K562 (cell line): ENCODE measurements at regions not wholly inside any gene's neighbourhood (a gene's known extent, or its start where the extent isn't known, plus 50 kb on each side); places are given as distances from the start of the nearest gene placed in this dataset.
A peak's percentile ranks its signal among the peaks of the same experiment; 100 is the strongest.

ENCODE experiments used
- ATAC-seq: fragments of 200-7000 bp; cut with Tn5 transposase; 3 replicates; pipeline ENCODE4 v1.9.1; 2020; ENCODE audit warnings: moderate library complexity
- BruUV-seq: library from RNA; stranded (reverse); fragments of 400-500 nt; replicated peaks from 2 replicates; lab custom pipeline; 2021; lab: Mats Ljungman, UMichigan
- CTCF ChIA-PET: fragments of 300-600 bp; formaldehyde crosslinking; extraction: SDS; loops from one replicate; lab custom pipeline; 2021; ENCODE audit warnings: low intra/inter-chr PET ratio; lab: Yijun Ruan, JAX
- POLR2A ChIA-PET: fragments of 300-600, 350-650 bp; sonication (Branson Sonifier 250); formaldehyde crosslinking; extraction: SDS; loops from one replicate; lab custom pipeline; 2021; ENCODE audit warnings: antibody characterized with exemption, inconsistent platforms; lab: Yijun Ruan, JAX
- DNase-seq, 4 experiments: peaks; one replicate each; pipeline versions ENCODE4 v3.0.0 to v3.0.0-alpha.2; 2011 to 2018; ENCODE audit warnings: low spot score in 3 of 4, mixed read lengths in 3 of 4; ENCODE audit errors: extremely low read depth in 1 of 4
- FAIRE-seq: peaks from 2 replicates; lab custom pipeline; 2011; peaks lifted over from hg19 to GRCh38; lab: Jason Lieb, UNC
- H2AFZ ChIP-seq: 2 replicates; pipeline ENCODE4 v1.6.0; 2011; ENCODE audit warnings: low read depth, low read length, control low read depth, inconsistent platforms
- H3K27ac ChIP-seq: fragments of 200-600 bp; 3 replicates; pipeline ENCODE4 v1.8.0; 2011; ENCODE audit warnings: low read depth, mild to moderate bottlenecking, control low read depth, inconsistent platforms, low read length, moderate library complexity, mixed read lengths; ENCODE audit errors: extremely low read depth
- H3K27me3 ChIP-seq, 2 experiments: fragments of 300-600 bp in 1 of 2; 2 replicates in 1 of 2; 3 replicates in 1 of 2; pipeline versions ENCODE4 v1.6.0 to v1.8.0; 2011; ENCODE audit warnings: inconsistent platforms in 2 of 2, low read length in 2 of 2, mild to moderate bottlenecking in 1 of 2, mixed read lengths in 1 of 2, moderate library complexity in 1 of 2; ENCODE audit not compliant: control insufficient read depth in 2 of 2, insufficient read depth in 2 of 2
- H3K36me3 ChIP-seq: fragments of 300-600 bp; 3 replicates; pipeline ENCODE4 v1.8.0; 2011; ENCODE audit warnings: mild to moderate bottlenecking, low read length, inconsistent platforms; ENCODE audit not compliant: control insufficient read depth, insufficient read depth
- H3K4me1 ChIP-seq, 2 experiments: fragments of 200-600 bp in 1 of 2; replicated peaks in 1 of 2; 2 replicates in 1 of 2; 3 replicates in 1 of 2; pipeline versions ENCODE4 v1.5.1 to v1.8.0; 2011; ENCODE audit warnings: inconsistent platforms in 2 of 2, low read length in 2 of 2, mild to moderate bottlenecking in 1 of 2, mixed read lengths in 1 of 2, moderate library complexity in 1 of 2; ENCODE audit not compliant: control insufficient read depth in 2 of 2, insufficient read depth in 2 of 2
- H3K4me2 ChIP-seq: 2 replicates; pipeline ENCODE4 v1.6.1; 2011; ENCODE audit warnings: low read length, control low read depth, inconsistent platforms, mixed read lengths; ENCODE audit not compliant: insufficient read depth
- H3K4me3 ChIP-seq: fragments of 200-600 bp; sonication (generic), shearing (Covaris generic); 2 replicates; pipeline ENCODE4 v1.5.1; 2016; ENCODE audit warnings: control low read depth, inconsistent platforms
- H3K79me2 ChIP-seq: fragments of 200-600 bp; 3 replicates; pipeline ENCODE4 v1.8.0; 2011; ENCODE audit warnings: low read length, inconsistent platforms; ENCODE audit not compliant: control insufficient read depth, insufficient read depth
- H3K9ac ChIP-seq, 2 experiments: 2 replicates each; pipeline versions ENCODE4 v1.6.0 to v1.6.1; 2011; ENCODE audit warnings: low read depth in 2 of 2, low read length in 2 of 2, control low read depth in 1 of 2, inconsistent platforms in 1 of 2, mild to moderate bottlenecking in 1 of 2, mixed read lengths in 1 of 2; ENCODE audit not compliant: insufficient read depth in 1 of 2
- H3K9me1 ChIP-seq: one replicate; pipeline ENCODE4 v1.6.0; 2011; ENCODE audit warnings: inconsistent platforms, mild to moderate bottlenecking, low read length, moderate library complexity; ENCODE audit not compliant: control insufficient read depth, insufficient read depth
- H3K9me3 ChIP-seq: replicated peaks from 2 replicates; pipeline ENCODE4 v1.5.1; 2011; ENCODE audit warnings: low read depth, low read length, inconsistent platforms; ENCODE audit not compliant: control insufficient read depth, insufficient read depth
- H4K20me1 ChIP-seq: replicated peaks from 2 replicates; pipeline ENCODE4 v1.6.1; 2011; ENCODE audit warnings: low read length, inconsistent platforms, mixed read lengths; ENCODE audit not compliant: control insufficient read depth, insufficient read depth
- HMBOX1 ChIP-seq: sonication (generic); IDR thresholded peaks from 2 replicates; pipeline ENCODE4 v1.6.1; 2016
- KDM1A ChIP-seq, 2 experiments: fragments of 450-650 bp; IDR thresholded peaks; 2 replicates each; pipeline ENCODE4 v1.6.1; 2016; ENCODE audit warnings: mild to moderate bottlenecking in 2 of 2
- PHTF2 ChIP-seq: fragments of 250-450 bp; sonication (Bioruptor Pico); IDR thresholded peaks from 2 replicates; pipeline ENCODE4 v1.5.0; 2021; ENCODE audit warnings: mild to moderate bottlenecking
- RCOR1 ChIP-seq, 2 experiments: IDR thresholded peaks; 2 replicates each; pipeline ENCODE4 v1.6.1; 2012; ENCODE audit warnings: low read depth in 2 of 2, low read length in 2 of 2, borderline replicate concordance in 1 of 2, improper control_type of control experiment in 1 of 2
- VEZF1 ChIP-seq: fragments of 200-800 bp; sonication (Bioruptor generic); IDR thresholded peaks from 2 replicates; pipeline ENCODE4 v1.6.1; 2017; ENCODE audit warnings: missing genetic modification characterization, missing compliant biosample characterization
- WGBS: fragments of 100-300 bp; shearing (Covaris generic); methylation state at CpG from one replicate; pipeline ENCODE4 v1.1.6; 2016; ENCODE audit warnings: low coverage, mixed read lengths; ENCODE audit not compliant: insufficient coverage; ENCODE audit errors: missing lambda C conversion rate; 5-methylcytosine and 5-hydroxymethylcytosine counted together
- in situ Hi-C: fragments of 300-500 bp; cut with MboI; formaldehyde crosslinking; loops from 4 replicates; pipeline ENCODE4 v1.15.0; 2018; ENCODE audit warnings: inconsistent platforms, mixed read lengths
- intact Hi-C: fragments of 100-400 bp; cut with micrococcal nuclease; formaldehyde crosslinking; loops from 2 replicates; pipeline ENCODE4 v1.14.2; 2022

- no peak overlapping the region for H3K27ac ChIP-seq
- H4K20me1 ChIP-seq: no peaks in the 10 kb centered on the region
- H3K79me2 ChIP-seq: no peaks in the 10 kb centered on the region
- ATAC-seq (peak; percentile 51; the same call in 1 of the 3 replicates), FAIRE-seq (no peak), DNase-seq (no peak)
- CTCF ChIA-PET: no interaction called here
- in situ Hi-C loops: no loop called here
- H2AFZ ChIP-seq: no peak overlapping the region
- TF ChIP-seq PHTF2 (CRISPR knock-in tag): no peak
- peak; percentile 75 for TF ChIP-seq HMBOX1
- peak in 1 of 2 experiments; percentile 80; a peak in 2 of 4 replicates for TF ChIP-seq RCOR1 (IDR thresholded peaks at IDR 0.05; ENCODE audit: borderline replicate concordance in 1 of 2, low read depth in 2 of 2, low read length in 2 of 2)
- TF ChIP-seq VEZF1 (CRISPR knock-in tag): peak; percentile 22; the same call in 1 of the 2 replicates
- TF ChIP-seq KDM1A (IDR thresholded peaks at IDR 0.05): peak in 1 of 2 experiments; percentile 54; a peak in 1 of 4 replicates
- no TSS peak for BruUV-seq
- H3K4me3 ChIP-seq: no peak overlapping the region
- intact Hi-C loops: no loop called here
- H3K4me1 ChIP-seq: no peaks in the 10 kb centered on the region; a peak in 1 of 5 replicates
- no peaks in the 10 kb centered on the region for H3K9me3 ChIP-seq
- WGBS: 19% methylated on average over 7 of the region's 7 CpGs
- no peaks in the 10 kb centered on the region for H3K9me1 ChIP-seq
- POLR2A ChIA-PET: interaction anchor here (0.7 to 1.0 kb wide), 4 partner anchors 8 to 44 kb away, joined by 3 to 4 read pairs (median 3); no protein-coding TSS in a partner anchor
- no peaks in the 10 kb centered on the region; a peak in 2 of 5 replicates for H3K27me3 ChIP-seq
- H3K36me3 ChIP-seq: no peaks in the 10 kb centered on the region
- no peak overlapping the region for H3K9ac ChIP-seq
- no peak overlapping the region for H3K4me2 ChIP-seq
Observed at GRCh38 chr1:201766131-201766866, 62.7 kb upstream of the IPO9 start.
